ENCODE measurements at regions not wholly inside any gene's neighbourhood (a gene's known extent, or its start where the extent isn't known, plus 50 kb on each side); places are given as distances from the start of the nearest gene placed in this dataset.

DNA sequence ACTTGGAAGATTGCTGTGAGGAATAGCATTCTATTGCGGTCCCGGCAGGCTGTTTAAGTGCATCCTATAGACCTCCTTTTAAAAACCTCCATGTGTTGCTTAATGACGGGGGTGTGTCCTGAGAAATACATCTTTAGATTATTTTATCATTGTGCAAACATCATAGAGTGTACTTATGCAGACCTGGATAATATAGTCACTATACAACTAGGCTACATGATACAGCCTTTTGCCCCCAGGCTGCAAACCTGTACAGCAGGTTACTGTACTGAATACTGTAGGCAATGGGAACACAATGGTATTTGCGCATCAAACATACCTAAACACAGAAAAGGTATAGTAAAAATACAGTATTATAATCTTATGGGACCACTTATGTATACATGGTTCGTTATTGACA is 175.6 kb downstream of the RNF144B start:
- ATAC-seq (no peak), DNase-seq (ENCODE audit: extremely low read depth in 1 of 4, low spot score in 3 of 4) (no peak), FAIRE-seq (no peak)
- H3K27ac ChIP-seq (ENCODE audit: extremely low read depth, low read depth, low read length): no peak overlapping the region
- in situ Hi-C loops (cut with MboI): no loop called here
- no TSS peak for BruUV-seq (replicated peaks)
- H3K4me1 ChIP-seq (replicated peaks in 1 of 2; ENCODE audit: control insufficient read depth in 2 of 2, insufficient read depth in 2 of 2, low read length in 2 of 2): no peaks in the 10 kb centered on the region
- no peaks in the 10 kb centered on the region for H3K9me1 ChIP-seq (ENCODE audit: control insufficient read depth, insufficient read depth, low read length)
- no peak overlapping the region for H2AFZ ChIP-seq (ENCODE audit: low read depth, low read length)
- WGBS (ENCODE audit: insufficient coverage, low coverage, missing lambda C conversion rate): 0% methylated on average over 5 of the region's 5 CpGs
- H3K36me3 ChIP-seq (ENCODE audit: control insufficient read depth, insufficient read depth, low read length): no peaks in the 10 kb centered on the region
- no peaks in the 10 kb centered on the region for H3K27me3 ChIP-seq (ENCODE audit: control insufficient read depth in 2 of 2, insufficient read depth in 2 of 2, low read length in 2 of 2)
- CTCF ChIA-PET (ENCODE audit: low intra/inter-chr PET ratio): no interaction called here
- no peaks in the 10 kb centered on the region for H4K20me1 ChIP-seq (replicated peaks; ENCODE audit: control insufficient read depth, insufficient read depth, low read length)
- H3K79me2 ChIP-seq (ENCODE audit: control insufficient read depth, insufficient read depth, low read length): no peaks in the 10 kb centered on the region
- no peak overlapping the region for H3K4me3 ChIP-seq
- no peaks in the 10 kb centered on the region for H3K9me3 ChIP-seq (replicated peaks; ENCODE audit: control insufficient read depth, insufficient read depth, low read depth, low read length)
- H3K4me2 ChIP-seq (ENCODE audit: insufficient read depth, low read length): no peak overlapping the region
- intact Hi-C loops (cut with micrococcal nuclease): no loop called here
- POLR2A ChIA-PET: interaction anchor here (0.6 kb wide), 1 partner anchor 869 kb away, joined by 3 read pairs; no protein-coding TSS in a partner anchor
- TF ChIP-seq FOSL1 (tag; conservative IDR thresholded peaks at IDR 0.05) (no peak), SRSF9 (IDR thresholded peaks at IDR 0.05; ENCODE audit: borderline replicate concordance, low read depth, low read length) (no peak)
- no peak overlapping the region for H3K9ac ChIP-seq (ENCODE audit: insufficient read depth in 1 of 2, low read depth in 2 of 2, low read length in 2 of 2)

DNA sequence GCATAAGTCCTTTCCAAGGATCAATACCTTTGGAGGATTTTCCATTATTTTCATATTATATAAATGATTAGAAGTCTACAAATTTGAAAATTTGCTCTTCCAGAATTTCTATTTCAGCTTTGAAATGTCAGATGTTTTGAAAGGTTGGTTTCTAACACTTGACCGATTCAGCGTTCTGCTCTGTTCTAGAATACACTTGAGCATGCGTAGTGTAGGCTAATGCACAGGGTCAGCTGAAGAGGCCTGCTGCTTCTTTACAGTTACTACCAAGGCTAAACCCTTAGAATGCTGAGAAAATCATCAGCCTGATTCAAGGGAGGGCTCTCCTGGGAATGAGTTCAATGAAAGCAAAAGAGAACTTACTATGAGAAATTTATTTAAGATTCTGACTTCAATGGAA is 177.6 kb downstream of the RNF144B start:
- 11% methylated on average over 3 of the region's 3 CpGs for WGBS (ENCODE audit: insufficient coverage, low coverage, missing lambda C conversion rate)
- in situ Hi-C loops (cut with MboI): no loop called here
- no peak for FAIRE-seq

More for the DNA sequence above, 177.6 kb downstream of the RNF144B start:
- DNase-seq (ENCODE audit: extremely low read depth in 1 of 4, low spot score in 3 of 4): no peak
- no peaks in the 10 kb centered on the region for H4K20me1 ChIP-seq (replicated peaks; ENCODE audit: control insufficient read depth, insufficient read depth, low read length)
- intact Hi-C loops (cut with micrococcal nuclease): no loop called here
- peak; percentile 55 to 65; a peak in 3 of 4 replicates for TF ChIP-seq NRF1 (conservative IDR thresholded peaks at IDR 0.05 in 1 of 2, IDR thresholded peaks at IDR 0.05 in 1 of 2)
- TF ChIP-seq, protein P1, sequence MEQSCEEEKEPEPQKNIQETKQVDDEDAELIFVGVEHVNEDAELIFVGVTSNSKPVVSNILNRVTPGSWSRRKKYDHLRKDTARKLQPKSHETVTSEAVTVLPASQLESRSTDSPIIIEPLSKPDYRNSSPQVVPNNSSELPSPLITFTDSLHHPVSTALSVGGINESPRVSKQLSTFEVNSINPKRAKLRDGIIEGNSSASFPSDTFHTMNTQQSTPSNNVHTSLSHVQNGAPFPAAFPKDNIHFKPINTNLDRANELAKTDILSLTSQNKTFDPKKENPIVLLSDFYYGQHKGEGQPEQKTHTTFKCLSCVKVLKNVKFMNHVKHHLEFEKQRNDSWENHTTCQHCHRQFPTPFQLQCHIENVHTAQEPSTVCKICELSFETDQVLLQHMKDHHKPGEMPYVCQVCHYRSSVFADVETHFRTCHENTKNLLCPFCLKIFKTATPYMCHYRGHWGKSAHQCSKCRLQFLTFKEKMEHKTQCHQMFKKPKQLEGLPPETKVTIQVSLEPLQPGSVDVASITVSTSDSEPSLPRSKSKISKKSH (CRISPR knock-in tag; IDR thresholded peaks at IDR 0.05): no peak
- no peak for TF ChIP-seq TSC22D4 (tag; IDR thresholded peaks at IDR 0.05)
- no peak overlapping the region for H3K9ac ChIP-seq (ENCODE audit: insufficient read depth in 1 of 2, low read depth in 2 of 2, low read length in 2 of 2)
- H3K9me1 ChIP-seq (ENCODE audit: control insufficient read depth, insufficient read depth, low read length): no peaks in the 10 kb centered on the region
- no peak overlapping the region for H2AFZ ChIP-seq (ENCODE audit: low read depth, low read length)
- ATAC-seq: no peak
- ChIA-PET CTCF (ENCODE audit: low intra/inter-chr PET ratio) (no interaction called here), POLR2A (no interaction called here)
- 0 out of 2 replicates have a peak, but pooled peaks cover 1% of the 10 kb centered on the region for H3K9me3 ChIP-seq (replicated peaks; ENCODE audit: control insufficient read depth, insufficient read depth, low read depth, low read length)
- no peak overlapping the region for H3K4me2 ChIP-seq (ENCODE audit: insufficient read depth, low read length)
- no peaks in the 10 kb centered on the region for H3K36me3 ChIP-seq (ENCODE audit: control insufficient read depth, insufficient read depth, low read length)
- no peak overlapping the region for H3K4me3 ChIP-seq
- H3K4me1 ChIP-seq (replicated peaks in 1 of 2; ENCODE audit: control insufficient read depth in 2 of 2, insufficient read depth in 2 of 2, low read length in 2 of 2): no peaks in the 10 kb centered on the region
- H3K27ac ChIP-seq (ENCODE audit: extremely low read depth, low read depth, low read length): no peak overlapping the region
- H3K27me3 ChIP-seq (ENCODE audit: control insufficient read depth in 2 of 2, insufficient read depth in 2 of 2, low read length in 2 of 2): no peaks in the 10 kb centered on the region
- no TSS peak for BruUV-seq (replicated peaks)
- H3K79me2 ChIP-seq (ENCODE audit: control insufficient read depth, insufficient read depth, low read length): no peaks in the 10 kb centered on the region
